HFF-Myc (cell line): ENCODE measurements at regions not wholly inside any gene's neighbourhood (a gene's known extent, or its start where the extent isn't known, plus 50 kb on each side); places are given as distances from the start of the nearest gene placed in this dataset.

ENCODE experiments used
- DNase-seq: peaks from one replicate; pipeline ENCODE4 v3.0.0-alpha.2; 2011; ENCODE audit warnings: low read depth; ENCODE audit errors: extremely low read depth
- H3K4me3 ChIP-seq: replicated peaks from 2 replicates; pipeline ENCODE4 v1.5.1; 2011; ENCODE audit warnings: low read depth, mild to moderate bottlenecking, control low read depth, low read length
- CTCF ChIP-seq: IDR thresholded peaks from 2 replicates; pipeline ENCODE4 v1.5.1; 2012; ENCODE audit warnings: mild to moderate bottlenecking, low read depth, low read length, control low read depth; ENCODE audit errors: missing control alignments

GRCh38 chr14:44374906-44375305 is 132.2 kb downstream of the FSCB start:
- no peak for TF ChIP-seq CTCF
- H3K4me3 ChIP-seq = no peak overlapping the region
- DNase-seq = no peak

GRCh38 chr14:44372807-44373489 is 134.1 kb downstream of the FSCB start:
- no peak for TF ChIP-seq CTCF
- no peak for DNase-seq
- no peak overlapping the region for H3K4me3 ChIP-seq

- no peak for TF ChIP-seq CTCF
- no peak for DNase-seq
- no peak overlapping the region for H3K4me3 ChIP-seq
Observed at GRCh38 chr14:44372231-44372630, 134.9 kb downstream of the FSCB start.

GRCh38 chr14:44370727-44371126 is 136.4 kb downstream of the FSCB start:
- TF ChIP-seq CTCF = no peak
- H3K4me3 ChIP-seq = no peak overlapping the region
- no peak for DNase-seq

GRCh38 chr14:44369401-44370123 is 137.5 kb downstream of the FSCB start:
- no peak overlapping the region for H3K4me3 ChIP-seq
- no peak for DNase-seq
- no peak for TF ChIP-seq CTCF

- H3K4me3 ChIP-seq = no peak overlapping the region
- TF ChIP-seq CTCF = no peak
- no peak for DNase-seq
Observed at GRCh38 chr14:44361083-44361482, 146.0 kb downstream of the FSCB start.
